A673 (cell line): ENCODE measurements at regions not wholly inside any gene's neighbourhood (a gene's known extent, or its start where the extent isn't known, plus 50 kb on each side); places are given as distances from the start of the nearest gene placed in this dataset.

Experiments
- EZH2 ChIP-seq: fragments of 200-600 bp; sonication (generic); IDR thresholded peaks from 2 replicates; pipeline ENCODE4 v1.6.1; 2017; ENCODE audit warnings: borderline replicate concordance, low read depth, mild to moderate bottlenecking, mixed read lengths, antibody characterized with exemption, low read length; ENCODE audit not compliant: poor library complexity, severe bottlenecking
- TF ChIP-seq, protein P1 (sequence below): fragments of 300-800, 200-600 bp; sonication (generic); conservative IDR thresholded peaks from 2 replicates; pipeline ENCODE4 v1.5.1; 2017; ENCODE audit warnings: low read depth, mild to moderate bottlenecking, antibody characterized with exemption, low read length, moderate library complexity, mixed read lengths

DNA sequence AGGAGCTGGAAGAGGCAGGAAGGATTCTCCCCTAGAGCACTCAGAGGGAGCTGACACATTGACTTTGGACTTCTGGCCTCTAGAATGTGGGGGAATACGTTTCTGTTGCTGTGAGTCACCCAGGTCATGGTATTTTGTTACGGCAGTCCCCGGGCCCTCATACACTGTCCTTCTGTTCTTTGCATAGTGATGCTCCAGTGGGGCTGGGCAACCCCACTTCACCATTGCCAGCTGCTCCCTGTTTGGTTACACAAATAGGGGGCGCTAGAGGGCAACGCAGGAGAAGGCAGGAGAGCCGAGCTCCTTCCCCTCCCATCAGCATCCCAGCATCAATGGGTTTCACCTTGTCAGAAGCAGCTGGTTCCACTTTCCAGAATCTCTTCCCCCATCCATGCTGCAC lies 257.7 kb upstream of the FOXF1 start:
- TF ChIP-seq, protein P1, sequence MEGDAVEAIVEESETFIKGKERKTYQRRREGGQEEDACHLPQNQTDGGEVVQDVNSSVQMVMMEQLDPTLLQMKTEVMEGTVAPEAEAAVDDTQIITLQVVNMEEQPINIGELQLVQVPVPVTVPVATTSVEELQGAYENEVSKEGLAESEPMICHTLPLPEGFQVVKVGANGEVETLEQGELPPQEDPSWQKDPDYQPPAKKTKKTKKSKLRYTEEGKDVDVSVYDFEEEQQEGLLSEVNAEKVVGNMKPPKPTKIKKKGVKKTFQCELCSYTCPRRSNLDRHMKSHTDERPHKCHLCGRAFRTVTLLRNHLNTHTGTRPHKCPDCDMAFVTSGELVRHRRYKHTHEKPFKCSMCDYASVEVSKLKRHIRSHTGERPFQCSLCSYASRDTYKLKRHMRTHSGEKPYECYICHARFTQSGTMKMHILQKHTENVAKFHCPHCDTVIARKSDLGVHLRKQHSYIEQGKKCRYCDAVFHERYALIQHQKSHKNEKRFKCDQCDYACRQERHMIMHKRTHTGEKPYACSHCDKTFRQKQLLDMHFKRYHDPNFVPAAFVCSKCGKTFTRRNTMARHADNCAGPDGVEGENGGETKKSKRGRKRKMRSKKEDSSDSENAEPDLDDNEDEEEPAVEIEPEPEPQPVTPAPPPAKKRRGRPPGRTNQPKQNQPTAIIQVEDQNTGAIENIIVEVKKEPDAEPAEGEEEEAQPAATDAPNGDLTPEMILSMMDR = peak; percentile 53
- TF ChIP-seq EZH2 = no peak
